Natural killer cell (primary cell): ENCODE measurements at regions not wholly inside any gene's neighbourhood (a gene's known extent, or its start where the extent isn't known, plus 50 kb on each side); places are given as distances from the start of the nearest gene placed in this dataset.

Experiments
- ATAC-seq, 3 donors: fragments of 150-1000 bp in 2 of 3; fragments of 200-7000 bp in 1 of 3; cut with Tn5 transposase; 1 replicate in 1 of 3; 2 replicates in 2 of 3; pipeline ENCODE4 v1.10.0; 2021; ENCODE audit warnings: mild to moderate bottlenecking in 2 of 3, moderate library complexity in 2 of 3
- DNase-seq, 2 donors: peaks; one replicate each; pipeline versions ENCODE4 v3.0.0 to v3.0.0-alpha.2; 2013 to 2021; ENCODE audit warnings: mixed read lengths in 1 of 2
- H3K27ac ChIP-seq: one replicate; pipeline ENCODE4 v1.5.1; 2013; ENCODE audit warnings: mild to moderate bottlenecking, low read length
- H3K27me3 ChIP-seq: one replicate; pipeline ENCODE4 v1.6.1; 2013; ENCODE audit warnings: low read length; ENCODE audit not compliant: control insufficient read depth, insufficient read depth
- H3K36me3 ChIP-seq: one replicate; pipeline ENCODE4 v1.6.1; 2013; ENCODE audit warnings: low read length; ENCODE audit not compliant: control insufficient read depth, insufficient read depth
- H3K4me1 ChIP-seq: one replicate; pipeline ENCODE4 v1.6.1; 2013; ENCODE audit warnings: low read length; ENCODE audit not compliant: control insufficient read depth, insufficient read depth
- H3K4me3 ChIP-seq: one replicate; pipeline ENCODE4 v1.5.1; 2013; ENCODE audit warnings: low read length
- H3K9me3 ChIP-seq: one replicate; pipeline ENCODE4 v1.6.1; 2013; ENCODE audit warnings: low read length; ENCODE audit not compliant: control insufficient read depth, insufficient read depth
- H3K27ac Mint-ChIP-seq, 2 donors: one replicate each; pipeline ENCODE4 v1.8.0; 2022; ENCODE audit warnings: mild to moderate bottlenecking in 2 of 2, mixed read lengths in 2 of 2, moderate library complexity in 1 of 2
- H3K27me3 Mint-ChIP-seq, 2 donors: one replicate each; pipeline ENCODE4 v1.8.0; 2022; ENCODE audit warnings: low read depth in 2 of 2, mixed read lengths in 2 of 2
- H3K36me3 Mint-ChIP-seq: one replicate; pipeline ENCODE4 v1.8.0; 2022; ENCODE audit warnings: mixed read lengths
- H3K4me1 Mint-ChIP-seq, 2 donors: one replicate each; pipeline ENCODE4 v1.8.0; 2022; ENCODE audit warnings: mixed read lengths in 2 of 2
- H3K4me3 Mint-ChIP-seq: one replicate; pipeline ENCODE4 v1.8.0; 2022; ENCODE audit warnings: mild to moderate bottlenecking, moderate library complexity, mixed read lengths
- H3K9me3 Mint-ChIP-seq, 2 donors: one replicate each; pipeline ENCODE4 v1.8.0; 2022; ENCODE audit warnings: mixed read lengths in 2 of 2
- WGBS: methylation state at CpG from one replicate; pipeline ENCODE4 v1.1.7; 2013; ENCODE audit warnings: missing lambda C conversion rate; ENCODE audit not compliant: insufficient coverage; 5-methylcytosine and 5-hydroxymethylcytosine counted together
- intact Hi-C: fragments of 100-400 bp; cut with micrococcal nuclease; formaldehyde crosslinking; loops from one replicate; pipeline ENCODE4 v1.14.2; 2022
- TF ChIP-seq, protein P1 (sequence below): fragments of 200-600 bp; IDR thresholded peaks from one replicate; pipeline ENCODE4 v1.8.0; 2022; ENCODE audit warnings: antibody characterized with exemption

DNA sequence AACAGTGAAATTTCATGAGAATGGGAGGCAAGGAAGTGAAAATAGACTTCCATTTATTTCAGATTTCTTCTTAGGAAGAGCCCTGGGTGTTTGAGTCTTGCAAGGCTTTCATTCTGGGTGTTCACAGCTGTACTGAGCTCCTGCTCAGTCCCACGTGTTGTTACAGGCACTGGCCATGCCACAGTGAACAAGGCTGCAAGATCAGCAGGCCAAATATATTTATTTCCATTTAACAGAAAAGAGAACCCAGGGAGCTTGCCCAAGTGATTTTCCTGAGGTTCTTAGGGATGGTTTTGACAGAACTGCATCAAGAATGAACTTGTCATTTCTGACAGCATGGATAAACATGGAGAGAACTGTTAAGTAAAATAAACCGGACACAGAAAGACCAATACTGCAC is 54.5 kb upstream of the CD36 start:
- intact Hi-C loops, result no loop called here
- TF ChIP-seq, protein P1, sequence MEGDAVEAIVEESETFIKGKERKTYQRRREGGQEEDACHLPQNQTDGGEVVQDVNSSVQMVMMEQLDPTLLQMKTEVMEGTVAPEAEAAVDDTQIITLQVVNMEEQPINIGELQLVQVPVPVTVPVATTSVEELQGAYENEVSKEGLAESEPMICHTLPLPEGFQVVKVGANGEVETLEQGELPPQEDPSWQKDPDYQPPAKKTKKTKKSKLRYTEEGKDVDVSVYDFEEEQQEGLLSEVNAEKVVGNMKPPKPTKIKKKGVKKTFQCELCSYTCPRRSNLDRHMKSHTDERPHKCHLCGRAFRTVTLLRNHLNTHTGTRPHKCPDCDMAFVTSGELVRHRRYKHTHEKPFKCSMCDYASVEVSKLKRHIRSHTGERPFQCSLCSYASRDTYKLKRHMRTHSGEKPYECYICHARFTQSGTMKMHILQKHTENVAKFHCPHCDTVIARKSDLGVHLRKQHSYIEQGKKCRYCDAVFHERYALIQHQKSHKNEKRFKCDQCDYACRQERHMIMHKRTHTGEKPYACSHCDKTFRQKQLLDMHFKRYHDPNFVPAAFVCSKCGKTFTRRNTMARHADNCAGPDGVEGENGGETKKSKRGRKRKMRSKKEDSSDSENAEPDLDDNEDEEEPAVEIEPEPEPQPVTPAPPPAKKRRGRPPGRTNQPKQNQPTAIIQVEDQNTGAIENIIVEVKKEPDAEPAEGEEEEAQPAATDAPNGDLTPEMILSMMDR, result no peak
- H3K27me3 ChIP-seq, result no peaks in the 10 kb centered on the region
- Mint-ChIP-seq H3K4me1 (no peaks in the 10 kb centered on the region), H3K36me3 (no peaks in the 10 kb centered on the region), H3K27ac (no peak overlapping the region), H3K4me3 (no peak overlapping the region), H3K27me3 (no peaks in the 10 kb centered on the region), H3K9me3 (peaks cover 8 to 11% of the 10 kb centered on the region in 2 donors)
- WGBS, result 50% methylated on average over 1 of the region's 2 CpGs
- H3K9me3 ChIP-seq, result no peaks in the 10 kb centered on the region
- H3K36me3 ChIP-seq, result no peaks in the 10 kb centered on the region
- H3K4me1 ChIP-seq, result no peaks in the 10 kb centered on the region
- H3K27ac ChIP-seq, result no peak overlapping the region
- no peak for DNase-seq
- ATAC-seq, result no peak
- no peak overlapping the region for H3K4me3 ChIP-seq

DNA sequence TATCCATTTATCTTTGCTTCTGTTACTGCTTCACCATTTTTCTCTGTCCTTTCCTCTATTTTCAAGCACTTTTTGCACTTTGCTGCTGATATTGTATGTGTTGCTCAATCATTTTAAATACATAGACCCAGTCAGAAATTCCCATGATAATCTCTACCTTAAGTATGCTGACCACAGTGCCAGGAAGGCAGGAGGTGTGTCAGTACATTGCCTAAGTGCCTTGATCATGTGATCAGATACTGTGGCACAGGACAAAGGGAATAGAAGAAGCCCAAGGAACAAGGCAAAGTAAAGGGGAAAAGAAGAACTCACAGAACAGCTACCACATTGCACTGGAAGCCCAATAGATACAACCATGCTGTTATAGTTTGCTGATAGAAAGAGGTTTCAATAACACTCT is 53.7 kb upstream of the CD36 start:
- H3K4me3 ChIP-seq, result no peak overlapping the region
- Mint-ChIP-seq H3K36me3 (no peaks in the 10 kb centered on the region), H3K27ac (no peak overlapping the region), H3K4me1 (no peaks in the 10 kb centered on the region), H3K27me3 (no peaks in the 10 kb centered on the region), H3K4me3 (no peak overlapping the region), H3K9me3 (peaks cover 8 to 11% of the 10 kb centered on the region in 2 donors)
- no peak for ATAC-seq
- no peaks in the 10 kb centered on the region for H3K4me1 ChIP-seq
- intact Hi-C loops, result no loop called here
- no peak for DNase-seq
- no peaks in the 10 kb centered on the region for H3K27me3 ChIP-seq
- TF ChIP-seq, protein P1, result no peak
- H3K9me3 ChIP-seq, result no peaks in the 10 kb centered on the region
- no peaks in the 10 kb centered on the region for H3K36me3 ChIP-seq
- H3K27ac ChIP-seq, result no peak overlapping the region

DNA sequence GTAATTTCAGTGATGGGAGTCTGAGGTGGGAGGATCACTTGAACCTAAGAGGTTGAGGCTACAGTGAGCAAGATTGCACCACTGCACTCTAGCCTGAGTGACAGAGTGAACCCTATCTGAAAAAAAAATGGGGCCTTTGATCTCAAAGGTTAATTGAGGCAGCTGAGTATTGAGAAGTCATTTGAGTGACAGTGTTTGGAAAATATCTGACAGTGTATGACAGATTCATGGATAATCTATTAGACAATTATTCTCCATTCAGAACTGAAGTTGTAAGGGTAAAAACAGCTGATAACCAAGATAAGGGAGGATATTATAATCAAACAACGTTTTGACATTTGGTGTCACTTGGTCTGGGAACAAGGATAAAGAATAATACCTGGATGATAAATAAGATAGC is 50.9 kb upstream of the CD36 start:
- no peak for ATAC-seq
- WGBS, result 100% methylated on average over 1 of the region's 1 CpG
- no peaks in the 10 kb centered on the region for H3K27me3 Mint-ChIP-seq

DNA sequence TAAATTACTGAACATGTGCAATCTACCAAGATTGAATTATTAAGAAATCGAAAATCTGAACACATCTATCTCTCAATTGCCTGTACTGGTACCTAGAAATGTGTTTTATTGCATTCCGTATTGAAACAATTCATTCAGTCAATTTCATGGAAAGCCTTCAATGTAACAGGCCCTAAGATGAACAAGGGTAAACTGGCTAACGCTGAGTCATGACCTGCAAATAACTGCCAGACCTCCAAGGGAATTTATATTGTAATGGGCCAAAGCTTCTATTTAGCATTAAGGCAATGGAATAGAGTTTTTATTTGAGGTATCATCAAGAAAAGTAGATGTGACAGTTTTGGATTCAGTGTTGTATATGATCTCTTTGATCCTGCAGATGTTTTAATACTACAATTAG is 49.9 kb upstream of the CD36 start:
- Histone ChIP-seq H3K4me3 (no peak overlapping the region), H3K27ac (no peak overlapping the region), H3K9me3 (no peaks in the 10 kb centered on the region), H3K36me3 (no peaks in the 10 kb centered on the region), H3K4me1 (no peaks in the 10 kb centered on the region), H3K27me3 (no peaks in the 10 kb centered on the region)
- 74% methylated on average over 3 of the region's 3 CpGs for WGBS
- no peaks in the 10 kb centered on the region for H3K4me1 Mint-ChIP-seq
- no peak overlapping the region for H3K27ac Mint-ChIP-seq
- no peak for ATAC-seq
- H3K36me3 Mint-ChIP-seq, result no peaks in the 10 kb centered on the region
- no peak for DNase-seq
- TF ChIP-seq, protein P1, result no peak
- H3K27me3 Mint-ChIP-seq, result no peaks in the 10 kb centered on the region
- no peak overlapping the region for H3K4me3 Mint-ChIP-seq
- H3K9me3 Mint-ChIP-seq, result peaks cover under 1 to 6% of the 10 kb centered on the region in 2 donors
- intact Hi-C loops, result no loop called here

More for the DNA sequence above, 50.9 kb upstream of the CD36 start:
- intact Hi-C loops, result no loop called here
- no peaks in the 10 kb centered on the region for H3K4me1 Mint-ChIP-seq
- H3K27ac Mint-ChIP-seq, result no peak overlapping the region
- Histone ChIP-seq H3K9me3 (no peaks in the 10 kb centered on the region), H3K4me1 (no peaks in the 10 kb centered on the region), H3K27ac (no peak overlapping the region), H3K36me3 (no peaks in the 10 kb centered on the region), H3K27me3 (no peaks in the 10 kb centered on the region), H3K4me3 (no peak overlapping the region)
- no peak overlapping the region for H3K4me3 Mint-ChIP-seq
- no peak for DNase-seq
- no peaks in the 10 kb centered on the region for H3K36me3 Mint-ChIP-seq
- TF ChIP-seq, protein P1, result no peak
- peaks cover 4 to 9% of the 10 kb centered on the region in 2 donors for H3K9me3 Mint-ChIP-seq
